Pancreas (tissue), 10 donors: ENCODE measurements at regions not wholly inside any gene's neighbourhood (a gene's known extent, or its start where the extent isn't known, plus 50 kb on each side); places are given as distances from the start of the nearest gene placed in this dataset.

ENCODE experiments used
- ATAC-seq, 4 donors: fragments of 200-7000 bp; cut with Tn5 transposase; one replicate each; pipeline versions ENCODE4 v1.8.0 to v1.9.1; 2020; ENCODE audit warnings: mild to moderate bottlenecking in 4 of 4, moderate library complexity in 4 of 4
- DNase-seq, 6 donors: peaks; one replicate each; pipeline ENCODE4 v3.0.0-alpha.2; 2020
- FAIRE-seq: peaks from 2 replicates; lab custom pipeline; 2012; peaks lifted over from hg19 to GRCh38; lab: Jason Lieb, UNC
- H3K27ac ChIP-seq, 4 donors: fragments of 200-600 bp; sonication (generic); 1 replicate in 3 of 4; 2 replicates in 1 of 4; pipeline versions ENCODE4 v1.5.0 to v1.8.0; 2020
- H3K27me3 ChIP-seq, 4 donors: fragments of 200-600 bp; one replicate each; pipeline ENCODE4 v1.8.0; 2021
- H3K36me3 ChIP-seq, 3 donors: fragments of 200-600 bp; sonication (generic) in 1 of 3; one replicate each; pipeline versions ENCODE4 v1.5.0 to v1.8.0; 2020 to 2021
- H3K4me1 ChIP-seq, 3 donors: fragments of 200-600 bp; one replicate each; pipeline ENCODE4 v1.8.0; 2021
- H3K4me3 ChIP-seq, 4 donors: fragments of 200-600 bp; sonication (generic) in 2 of 4; one replicate each; pipeline versions ENCODE4 v1.5.0 to v1.8.0; 2020 to 2021
- H3K9me3 ChIP-seq, 4 donors: fragments of 200-600 bp; one replicate each; pipeline ENCODE4 v1.8.0; 2021
- WGBS, 2 donors: extraction: QIAGEN DNeasy Blood & Tissue Kit; methylation state at CpG; one replicate each; pipeline ENCODE4 v1.1.7; 2013; 5-methylcytosine and 5-hydroxymethylcytosine counted together
- intact Hi-C, 3 donors: fragments of 100-400 bp; cut with DNase I; formaldehyde crosslinking; loops; one replicate each; pipeline versions ENCODE4 v1.11.1 to v1.14.2; 2022
- TF ChIP-seq, protein P1 (sequence below), 4 donors: fragments of 200-600 bp; sonication (generic) in 3 of 4; IDR thresholded peaks; one replicate each; pipeline versions ENCODE4 v1.5.0 to v1.8.0; 2021; ENCODE audit warnings: antibody characterized with exemption in 4 of 4
- donor health status: healthy with polysubstance abuse.
- donor health status: DM: no; HTN: no; CAD: no; lungs with moderate emphysema.
- donor health status: DM: no; HTN: no; CAD: no.
- donor health status: control.
- donor health status: control.
- donor health status: Bipolar disorder and iron deficiency.
- donor health status: DM: yes; HTN: yes; CAD: no.
- donor health status: DM: no; HTN: no; CAD: no.
- donor health status: DM: no; HTN: no; CAD: no.
- donor health status: DM: yes; HTN: yes; CAD: no.

DNA sequence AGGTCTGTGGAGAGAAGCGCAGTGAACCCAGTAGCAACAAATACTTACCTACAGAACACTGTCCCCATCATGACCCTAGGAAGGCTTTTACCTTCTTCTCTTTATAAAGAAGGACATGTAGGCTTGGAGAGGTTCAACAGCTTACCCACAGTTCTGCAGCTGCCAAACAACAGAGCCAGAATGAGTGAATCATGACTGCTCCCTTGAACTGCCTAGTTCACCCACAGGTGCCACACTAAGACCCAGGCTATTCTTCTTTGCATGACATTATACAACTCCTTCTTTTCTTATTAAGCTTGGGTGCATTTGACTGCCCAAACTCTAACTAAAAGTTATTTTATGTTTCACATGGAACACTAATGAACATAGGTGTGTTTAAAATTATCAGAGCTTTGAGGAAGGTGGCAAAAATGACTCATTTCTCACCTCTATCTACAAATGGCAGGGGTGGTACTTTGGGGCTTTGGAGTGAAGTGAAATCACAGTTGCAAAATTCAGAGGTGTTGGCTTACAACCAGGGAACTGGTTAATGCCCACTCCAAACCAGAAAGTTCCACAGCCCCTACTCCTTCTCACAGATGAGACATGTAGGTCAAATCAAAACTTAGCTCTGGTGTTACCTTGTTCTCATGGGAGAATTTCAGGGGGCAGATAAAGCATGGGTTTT, 201.6 kb downstream of the SEMA6A start:
- H3K4me3 ChIP-seq = no peak overlapping the region
- H3K4me1 ChIP-seq = peaks cover 0 to 7% (median 6%) of the 10 kb centered on the region in 3 donors
- FAIRE-seq (no peak), ATAC-seq (no peak), DNase-seq (no peak)
- no peak overlapping the region for H3K27ac ChIP-seq
- no peaks in the 10 kb centered on the region for H3K36me3 ChIP-seq
- no peaks in the 10 kb centered on the region for H3K9me3 ChIP-seq
- intact Hi-C loops = no loop called here
- TF ChIP-seq, protein P1, sequence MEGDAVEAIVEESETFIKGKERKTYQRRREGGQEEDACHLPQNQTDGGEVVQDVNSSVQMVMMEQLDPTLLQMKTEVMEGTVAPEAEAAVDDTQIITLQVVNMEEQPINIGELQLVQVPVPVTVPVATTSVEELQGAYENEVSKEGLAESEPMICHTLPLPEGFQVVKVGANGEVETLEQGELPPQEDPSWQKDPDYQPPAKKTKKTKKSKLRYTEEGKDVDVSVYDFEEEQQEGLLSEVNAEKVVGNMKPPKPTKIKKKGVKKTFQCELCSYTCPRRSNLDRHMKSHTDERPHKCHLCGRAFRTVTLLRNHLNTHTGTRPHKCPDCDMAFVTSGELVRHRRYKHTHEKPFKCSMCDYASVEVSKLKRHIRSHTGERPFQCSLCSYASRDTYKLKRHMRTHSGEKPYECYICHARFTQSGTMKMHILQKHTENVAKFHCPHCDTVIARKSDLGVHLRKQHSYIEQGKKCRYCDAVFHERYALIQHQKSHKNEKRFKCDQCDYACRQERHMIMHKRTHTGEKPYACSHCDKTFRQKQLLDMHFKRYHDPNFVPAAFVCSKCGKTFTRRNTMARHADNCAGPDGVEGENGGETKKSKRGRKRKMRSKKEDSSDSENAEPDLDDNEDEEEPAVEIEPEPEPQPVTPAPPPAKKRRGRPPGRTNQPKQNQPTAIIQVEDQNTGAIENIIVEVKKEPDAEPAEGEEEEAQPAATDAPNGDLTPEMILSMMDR (IDR thresholded peaks at IDR 0.05) = no peak
- WGBS, 2 donors = 96 to 100% methylated on average over 1 of the region's 1 CpG
- no peaks in the 10 kb centered on the region for H3K27me3 ChIP-seq

DNA sequence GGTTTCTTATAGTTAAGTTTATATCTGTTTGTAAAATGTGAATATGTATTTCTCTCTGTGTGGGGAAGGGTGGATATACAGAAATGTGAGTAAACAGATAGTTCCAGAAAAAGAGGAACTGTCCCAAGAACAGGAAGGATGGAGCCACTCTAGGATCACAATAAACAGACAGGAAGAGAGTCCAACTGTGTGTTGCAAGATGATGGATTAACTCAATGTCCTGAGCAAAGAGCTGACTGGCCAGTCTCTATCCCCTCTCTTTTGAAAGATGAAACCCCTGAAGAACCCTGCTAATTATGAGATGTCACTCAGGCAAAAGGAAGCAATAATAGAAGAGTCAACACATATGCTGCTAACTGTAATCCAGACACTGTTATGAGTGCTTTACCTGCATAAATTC, 202.7 kb downstream of the SEMA6A start:
- Histone ChIP-seq H3K4me1 (peaks cover 0 to 7% (median 6%) of the 10 kb centered on the region in 3 donors), H3K4me3 (no peak overlapping the region), H3K27ac (no peak overlapping the region), H3K27me3 (no peaks in the 10 kb centered on the region), H3K36me3 (no peaks in the 10 kb centered on the region), H3K9me3 (no peaks in the 10 kb centered on the region)
- FAIRE-seq = no peak
- intact Hi-C loops = no loop called here
- peak in 1 of 4 donors; percentile 31 for ATAC-seq
- TF ChIP-seq, protein P1 (IDR thresholded peaks at IDR 0.05) = no peak
- DNase-seq = no peak

DNA sequence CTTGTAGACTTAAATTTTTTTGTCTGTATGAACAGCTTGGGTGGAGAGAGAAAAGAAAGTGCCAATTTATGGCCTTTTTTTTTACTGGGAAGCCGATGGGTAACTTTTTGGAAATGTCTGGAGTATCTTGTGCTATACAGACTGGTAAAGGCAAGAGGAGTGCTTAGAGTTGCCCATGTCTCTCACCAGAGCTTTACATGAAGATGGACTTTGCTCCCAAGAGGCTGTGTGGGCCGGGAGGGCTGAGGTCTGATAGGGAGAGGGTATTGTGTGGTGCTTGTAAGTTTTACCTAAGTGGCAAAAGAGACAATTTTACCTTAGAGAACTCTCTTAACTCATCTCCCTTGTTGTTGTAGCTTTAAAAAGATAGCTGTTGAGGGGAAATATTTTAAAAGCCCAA, 203.2 kb downstream of the SEMA6A start:
- Histone ChIP-seq H3K36me3 (no peaks in the 10 kb centered on the region), H3K9me3 (no peaks in the 10 kb centered on the region), H3K4me1 (peaks cover 0 to 7% (median 6%) of the 10 kb centered on the region in 3 donors), H3K27me3 (no peaks in the 10 kb centered on the region), H3K27ac (no peak overlapping the region), H3K4me3 (no peak overlapping the region)
- DNase-seq (no peak), FAIRE-seq (no peak), ATAC-seq (peak; percentile 50 to 89 (median 69))
- TF ChIP-seq, protein P1 (IDR thresholded peaks at IDR 0.05) = no peak
- intact Hi-C loops = no loop called here
- 26 to 39% methylated on average over 2 of the region's 2 CpGs for WGBS, 2 donors

DNA sequence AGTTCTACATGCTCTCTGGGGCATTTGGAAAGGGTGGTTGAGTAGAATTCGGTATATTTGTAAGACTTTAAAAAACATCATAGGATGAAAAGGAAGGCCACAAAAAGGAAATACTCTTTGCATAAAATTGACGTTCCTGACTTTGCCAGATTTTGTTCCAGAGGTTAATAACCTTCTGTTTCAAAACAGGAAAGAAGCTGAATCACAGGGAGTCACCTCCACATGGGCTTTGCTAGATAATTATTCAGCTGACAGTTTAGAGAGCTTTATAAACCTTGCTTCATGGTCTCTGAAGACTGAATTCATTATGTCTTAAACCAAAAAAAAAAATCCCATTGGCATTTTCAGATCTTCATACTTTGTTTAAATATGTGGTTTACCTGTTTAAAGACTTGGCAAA, 203.7 kb downstream of the SEMA6A start:
- H3K4me1 ChIP-seq = peaks cover 0 to 7% (median 6%) of the 10 kb centered on the region in 3 donors
- TF ChIP-seq, protein P1 (IDR thresholded peaks at IDR 0.05) = no peak
- H3K27me3 ChIP-seq = no peaks in the 10 kb centered on the region
- H3K27ac ChIP-seq = no peak overlapping the region
- no peaks in the 10 kb centered on the region for H3K9me3 ChIP-seq
- intact Hi-C loops = no loop called here
- ATAC-seq = peak in 3 of 4 donors; percentile 36 to 66 (median 61)
- H3K4me3 ChIP-seq = no peak overlapping the region
- WGBS, 2 donors = 54 to 60% methylated on average over 2 of the region's 2 CpGs
- FAIRE-seq = no peak
- no peak for DNase-seq
- H3K36me3 ChIP-seq = no peaks in the 10 kb centered on the region

DNA sequence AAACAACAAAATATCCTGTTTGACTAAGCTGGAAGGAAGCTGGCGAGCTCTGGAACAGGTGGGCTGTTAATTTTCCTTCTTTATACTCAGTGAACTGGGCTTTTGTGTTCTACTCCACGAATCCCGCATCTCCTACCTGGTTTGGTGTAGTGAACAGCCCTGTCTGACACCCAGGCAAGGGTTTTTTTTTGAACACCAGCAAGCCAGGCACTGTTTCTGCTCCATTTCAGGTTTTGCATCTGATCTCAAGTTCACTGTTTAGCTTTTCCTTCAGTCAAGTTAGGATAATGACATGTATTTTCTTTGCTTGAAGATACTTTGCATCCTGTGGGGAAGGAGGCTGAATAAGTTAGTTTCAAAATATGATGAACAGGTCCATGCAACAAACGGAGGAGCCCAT, 204.5 kb downstream of the SEMA6A start:
- H3K36me3 ChIP-seq = no peaks in the 10 kb centered on the region
- FAIRE-seq = no peak
- no peak overlapping the region for H3K4me3 ChIP-seq
- no peak overlapping the region for H3K27ac ChIP-seq
- intact Hi-C loops = no loop called here
- no peak for ATAC-seq
- 87 to 89% methylated on average over 4 of the region's 4 CpGs for WGBS, 2 donors
- no peak for DNase-seq
- H3K9me3 ChIP-seq = no peaks in the 10 kb centered on the region
- peaks cover 0 to 7% (median 6%) of the 10 kb centered on the region in 3 donors for H3K4me1 ChIP-seq
- TF ChIP-seq, protein P1 (IDR thresholded peaks at IDR 0.05) = no peak
- H3K27me3 ChIP-seq = no peaks in the 10 kb centered on the region
